Dendritic cell treated with granulocyte-macrophage colony-stimulating factor and Interleukin-4, amounts not matched to agents 40 ng/mL and 50 ng/mL, for 4 days (primary cell): ENCODE measurements at regions not wholly inside any gene's neighbourhood (a gene's known extent, or its start where the extent isn't known, plus 50 kb on each side); places are given as distances from the start of the nearest gene placed in this dataset.
"Not testable (repeated sequence)": the region's sequence is repeated elsewhere in the genome, so short reads cannot be mapped to it uniquely, and the experiment has no call there.

Source experiments
- H3K27ac Mint-ChIP-seq: one replicate; pipeline ENCODE4 v1.8.0; 2022; ENCODE audit warnings: mild to moderate bottlenecking, mixed read lengths
- H3K27me3 Mint-ChIP-seq: one replicate; pipeline ENCODE4 v1.8.0; 2022; ENCODE audit warnings: mild to moderate bottlenecking, mixed read lengths
- H3K36me3 Mint-ChIP-seq: one replicate; pipeline ENCODE4 v1.8.0; 2022; ENCODE audit warnings: low read depth, mixed read lengths
- H3K4me1 Mint-ChIP-seq: one replicate; pipeline ENCODE4 v1.8.0; 2022; ENCODE audit warnings: low read depth, mixed read lengths
- H3K4me3 Mint-ChIP-seq: one replicate; pipeline ENCODE4 v1.8.0; 2022; ENCODE audit warnings: mild to moderate bottlenecking, moderate library complexity, mixed read lengths
- H3K9me3 Mint-ChIP-seq: one replicate; pipeline ENCODE4 v1.8.0; 2022; ENCODE audit warnings: mixed read lengths
- intact Hi-C: fragments of 100-400 bp; cut with micrococcal nuclease; formaldehyde crosslinking; loops from one replicate; pipeline ENCODE4 v1.15.0; 2022

DNA sequence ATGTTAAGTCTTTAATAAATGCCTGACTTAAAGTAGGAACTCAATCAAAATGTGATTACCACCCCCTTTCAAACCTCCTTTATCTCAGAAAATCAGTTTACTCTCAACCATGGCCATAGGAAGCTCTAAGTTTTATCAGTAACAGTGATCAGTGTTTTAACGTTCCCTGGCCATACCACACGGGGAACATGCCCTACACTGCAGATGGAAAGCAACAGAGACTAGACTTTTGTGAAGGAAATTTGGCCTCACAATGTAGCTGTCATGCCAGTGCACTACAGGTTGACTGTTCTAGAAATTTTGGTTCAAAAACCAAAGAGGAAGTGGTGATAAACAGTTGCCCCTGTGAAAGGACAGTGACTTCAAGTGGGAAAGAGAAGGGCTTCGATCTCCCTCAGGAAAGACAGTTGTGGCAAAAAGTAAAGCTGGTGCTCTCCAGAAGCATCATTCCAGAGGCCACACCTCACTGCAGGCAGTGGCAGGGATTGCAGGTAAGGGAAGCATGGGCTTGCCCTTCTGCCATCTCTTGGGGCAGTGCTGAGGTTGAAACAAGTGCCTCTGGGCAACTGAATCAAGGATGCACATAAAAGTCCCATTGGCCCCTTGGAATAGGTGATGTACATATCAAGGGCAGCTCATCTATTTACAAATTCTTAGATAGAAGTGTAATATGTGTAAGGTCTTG, 57.7 kb upstream of the FCGR1A start:
- H3K36me3 Mint-ChIP-seq, H3K9me3 Mint-ChIP-seq, intact Hi-C loops, H3K27me3 Mint-ChIP-seq, H3K4me1 Mint-ChIP-seq, H3K27ac Mint-ChIP-seq, H3K4me3 Mint-ChIP-seq: not testable (repeated sequence)

DNA sequence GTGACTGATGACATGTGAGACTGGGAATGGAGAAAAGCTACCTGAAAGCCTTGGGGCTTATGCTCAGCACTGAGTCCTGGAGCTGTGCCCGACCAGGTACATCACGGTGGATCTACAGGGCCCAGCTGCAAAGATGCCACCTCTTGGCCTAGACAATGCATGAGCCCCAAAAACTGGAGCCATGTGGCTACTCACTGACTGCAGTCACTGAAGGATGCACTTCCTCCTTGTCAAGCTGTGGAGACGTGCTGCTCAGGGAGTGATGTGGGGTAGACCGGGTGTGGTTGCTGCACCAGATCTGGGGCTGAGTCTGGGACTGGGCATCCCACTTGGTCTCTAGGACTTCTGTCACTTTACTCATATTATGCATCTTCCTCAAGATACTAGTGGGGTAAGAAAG, 55.8 kb upstream of the FCGR1A start:
- H3K27ac Mint-ChIP-seq, H3K4me1 Mint-ChIP-seq, H3K4me3 Mint-ChIP-seq, H3K36me3 Mint-ChIP-seq, intact Hi-C loops, H3K9me3 Mint-ChIP-seq, H3K27me3 Mint-ChIP-seq: not testable (repeated sequence)

DNA sequence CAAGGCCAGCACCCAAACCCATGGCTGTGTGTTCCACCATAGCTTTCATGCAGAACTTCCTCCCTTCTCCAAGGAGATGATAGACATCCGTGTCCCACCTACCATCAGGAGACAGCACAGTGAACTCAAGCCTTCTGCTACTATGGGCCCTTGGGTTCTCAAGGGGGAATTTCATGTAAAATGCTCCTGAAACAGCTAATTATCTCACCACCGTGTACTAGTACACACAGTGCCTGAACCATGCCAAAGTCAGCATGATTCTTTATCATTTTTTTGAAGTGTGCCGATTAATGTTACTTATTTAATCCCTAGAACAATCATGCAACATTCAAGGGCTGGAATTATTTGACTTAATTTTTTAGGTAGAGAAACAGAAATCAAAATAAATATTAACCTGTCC, 53.9 kb upstream of the FCGR1A start:
- H3K9me3 Mint-ChIP-seq, intact Hi-C loops, H3K27ac Mint-ChIP-seq, H3K4me3 Mint-ChIP-seq, H3K27me3 Mint-ChIP-seq, H3K4me1 Mint-ChIP-seq, H3K36me3 Mint-ChIP-seq: not testable (repeated sequence)
